T-cell (primary cell): ENCODE measurements at regions not wholly inside any gene's neighbourhood (a gene's known extent, or its start where the extent isn't known, plus 50 kb on each side); places are given as distances from the start of the nearest gene placed in this dataset.

Source experiments
- ATAC-seq, 4 experiments: fragments of 200-7000 bp in 3 of 4; fragments of 150-1000 bp in 1 of 4; cut with Tn5 transposase; replicated peaks in 1 of 4; 1 replicate in 3 of 4; 2 replicates in 1 of 4; pipeline ENCODE4 v1.10.0; 2021; ENCODE audit warnings: moderate library complexity in 3 of 4, mild to moderate bottlenecking in 2 of 4, moderate number of reproducible peaks in 1 of 4
- CTCF ChIA-PET, 2 donors: fragments of 300-600 bp; sonication (Branson Sonifier 250); formaldehyde crosslinking; loops; one replicate each; lab custom pipeline; 2022; ENCODE audit warnings: antibody characterized with exemption in 2 of 2; lab: Charles Lee
- POLR2A ChIA-PET, 2 donors: fragments of 300-600 bp; sonication (Branson Sonifier 250); formaldehyde crosslinking; loops; one replicate each; lab custom pipeline; 2022; ENCODE audit warnings: antibody characterized with exemption in 2 of 2; lab: Charles Lee
- DNase-seq, 35 experiments: peaks; one replicate each; pipeline versions ENCODE4 v3.0.0 to v3.0.0-alpha.2; 2013 to 2023
- H3K27ac ChIP-seq: one replicate; pipeline ENCODE4 v1.5.1; 2013; ENCODE audit warnings: low read length
- H3K27me3 ChIP-seq, 2 experiments: replicated peaks in 1 of 2; 1 replicate in 1 of 2; 2 replicates in 1 of 2; pipeline versions ENCODE4 v1.6.1 to v1.7.0; 2013; ENCODE audit warnings: low read length in 1 of 2, mixed read lengths in 1 of 2; ENCODE audit not compliant: control insufficient read depth in 2 of 2, insufficient read depth in 2 of 2; ENCODE audit errors: extremely low read depth in 1 of 2
- H3K36me3 ChIP-seq, 2 donors: 1 replicate in 1 of 2; 2 replicates in 1 of 2; pipeline versions ENCODE4 v1.6.1 to v1.7.0; 2013; ENCODE audit warnings: low read length in 1 of 2; ENCODE audit not compliant: control insufficient read depth in 2 of 2, insufficient read depth in 1 of 2; ENCODE audit errors: extremely low read depth in 1 of 2
- H3K4me1 ChIP-seq, 2 experiments: 1 replicate in 1 of 2; 2 replicates in 1 of 2; pipeline versions ENCODE4 v1.6.1 to v1.7.0; 2013; ENCODE audit warnings: low read length in 2 of 2, mixed read lengths in 1 of 2; ENCODE audit not compliant: insufficient read depth in 2 of 2, control insufficient read depth in 1 of 2; ENCODE audit errors: extremely low read depth in 1 of 2
- H3K4me3 ChIP-seq, 2 donors: 1 replicate in 1 of 2; 2 replicates in 1 of 2; pipeline versions ENCODE4 v1.5.1 to v1.7.0; 2013; ENCODE audit warnings: mild to moderate bottlenecking in 2 of 2, low read length in 1 of 2, moderate library complexity in 1 of 2; ENCODE audit not compliant: control insufficient read depth in 1 of 2; ENCODE audit errors: extremely low read depth in 1 of 2
- H3K9me3 ChIP-seq: 2 replicates; pipeline ENCODE4 v1.7.0; 2013
- H3K27ac Mint-ChIP-seq, 2 donors: one replicate each; pipeline ENCODE4 v1.8.0; 2020 to 2021; ENCODE audit warnings: mild to moderate bottlenecking in 2 of 2, mixed read lengths in 2 of 2
- H3K27me3 Mint-ChIP-seq, 2 donors: one replicate each; pipeline ENCODE4 v1.8.0; 2021 to 2022; ENCODE audit warnings: mixed read lengths in 2 of 2
- H3K36me3 Mint-ChIP-seq: one replicate; pipeline ENCODE4 v1.8.0; 2021; ENCODE audit warnings: mixed read lengths
- H3K4me1 Mint-ChIP-seq, 3 donors: one replicate each; pipeline ENCODE4 v1.8.0; 2020 to 2022; ENCODE audit warnings: mixed read lengths in 3 of 3, mild to moderate bottlenecking in 1 of 3
- H3K4me3 Mint-ChIP-seq, 3 donors: one replicate each; pipeline ENCODE4 v1.8.0; 2020 to 2022; ENCODE audit warnings: mild to moderate bottlenecking in 3 of 3, mixed read lengths in 3 of 3, moderate library complexity in 3 of 3
- H3K9me3 Mint-ChIP-seq, 3 donors: one replicate each; pipeline ENCODE4 v1.8.0; 2020 to 2022; ENCODE audit warnings: mixed read lengths in 3 of 3
- WGBS: methylation state at CpG from one replicate; pipeline ENCODE4 v1.1.5; 2013; ENCODE audit warnings: missing lambda C conversion rate; ENCODE audit not compliant: insufficient coverage; 5-methylcytosine and 5-hydroxymethylcytosine counted together

DNA sequence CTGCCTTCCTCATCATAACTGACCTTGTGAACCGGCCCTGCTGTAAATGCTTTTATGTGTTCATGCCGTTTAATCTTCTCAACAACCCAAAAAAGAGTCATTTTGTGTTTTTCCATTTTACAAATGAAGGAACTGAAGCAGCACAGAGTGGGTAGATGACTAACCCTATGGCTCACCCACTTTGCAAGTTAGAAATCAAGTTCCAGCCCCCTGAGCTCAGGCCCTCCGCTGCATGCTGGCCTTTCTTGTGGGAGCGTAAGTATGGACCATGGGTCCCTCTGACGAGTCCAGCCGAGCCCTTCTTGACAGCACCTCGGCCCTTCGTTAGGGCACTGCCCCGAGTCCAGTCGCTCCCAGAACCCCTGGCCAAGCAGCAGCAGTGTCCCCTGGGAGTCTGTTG lies 194.6 kb downstream of the GLI2 start:
- H3K4me1 ChIP-seq: no peaks in the 10 kb centered on the region
- Mint-ChIP-seq H3K36me3 (no peaks in the 10 kb centered on the region), H3K4me3 (no peak overlapping the region), H3K4me1 (no peaks in the 10 kb centered on the region), H3K27me3 (peaks cover 0 to 5% of the 10 kb centered on the region in 2 donors), H3K9me3 (peaks cover 0 to 4% (median 2%) of the 10 kb centered on the region in 3 donors), H3K27ac (no peak overlapping the region)
- H3K27me3 ChIP-seq: peaks cover 0 to 6% of the 10 kb centered on the region in 2 experiments
- POLR2A ChIA-PET: no interaction called here
- CTCF ChIA-PET: no interaction called here
- H3K27ac ChIP-seq: no peak overlapping the region
- no peak for DNase-seq
- no peak overlapping the region for H3K4me3 ChIP-seq
- H3K9me3 ChIP-seq: no peaks in the 10 kb centered on the region
- no peak for ATAC-seq
- 84% methylated on average over 10 of the region's 10 CpGs for WGBS
- no peaks in the 10 kb centered on the region for H3K36me3 ChIP-seq

DNA sequence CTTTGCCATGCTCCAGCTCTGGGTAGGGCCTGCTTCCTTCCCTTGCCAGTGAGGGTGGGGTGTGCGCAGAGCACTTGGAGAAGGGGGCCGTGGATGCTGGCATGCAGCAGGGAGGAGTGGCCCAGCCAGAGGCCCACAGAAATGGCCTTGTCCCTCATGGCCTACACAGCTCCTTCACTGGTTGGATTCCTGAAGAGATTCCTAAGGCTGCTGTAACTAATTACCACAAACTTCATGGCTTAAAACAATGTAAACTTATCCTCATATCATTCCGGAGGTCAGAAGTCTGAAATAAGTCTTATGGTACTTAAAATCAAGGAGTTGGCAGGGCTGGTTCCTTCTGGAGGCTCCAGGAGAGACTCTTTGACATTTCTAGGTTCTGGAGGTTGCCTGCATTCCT lies 195.2 kb downstream of the GLI2 start:
- no peak overlapping the region for H3K4me3 Mint-ChIP-seq
- no peaks in the 10 kb centered on the region for H3K4me1 ChIP-seq
- H3K4me3 ChIP-seq: no peak overlapping the region
- ChIA-PET CTCF (no interaction called here), POLR2A (no interaction called here)
- 60% methylated on average over 1 of the region's 3 CpGs for WGBS
- ATAC-seq: no peak
- no peak overlapping the region for H3K27ac ChIP-seq
- H3K27me3 ChIP-seq: peaks cover 0 to 6% of the 10 kb centered on the region in 2 experiments
- no peaks in the 10 kb centered on the region for H3K36me3 ChIP-seq
- no peak overlapping the region for H3K27ac Mint-ChIP-seq
- H3K27me3 Mint-ChIP-seq: peaks cover 0 to 5% of the 10 kb centered on the region in 2 donors
- H3K9me3 ChIP-seq: no peaks in the 10 kb centered on the region
- DNase-seq: no peak
- peaks cover 0 to 4% (median 2%) of the 10 kb centered on the region in 3 donors for H3K9me3 Mint-ChIP-seq
- no peaks in the 10 kb centered on the region for H3K36me3 Mint-ChIP-seq
- no peaks in the 10 kb centered on the region for H3K4me1 Mint-ChIP-seq

DNA sequence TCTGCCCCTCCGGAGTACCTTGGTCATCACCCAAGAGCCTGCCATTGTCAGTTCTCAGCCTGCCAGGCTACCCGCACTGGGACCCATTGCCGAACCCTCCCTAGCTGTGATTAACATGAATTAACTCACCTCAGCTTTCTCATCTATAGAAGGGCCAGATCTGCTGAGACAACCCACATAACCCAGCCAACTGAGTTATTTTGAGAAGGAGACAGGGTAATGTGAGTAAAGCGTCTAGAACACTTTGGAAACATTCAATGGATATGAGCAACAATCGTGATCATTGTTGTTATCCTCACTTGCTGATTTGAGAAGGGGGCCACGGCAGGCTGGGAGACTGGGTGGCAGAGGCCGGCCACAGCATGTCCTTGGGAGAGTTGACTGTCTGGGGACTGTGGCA lies 196.8 kb downstream of the GLI2 start:
- no peaks in the 10 kb centered on the region for H3K4me1 ChIP-seq
- CTCF ChIA-PET: no interaction called here
- ATAC-seq (no peak), DNase-seq (no peak)
- Mint-ChIP-seq H3K36me3 (no peaks in the 10 kb centered on the region), H3K9me3 (peaks cover 0 to 4% (median 2%) of the 10 kb centered on the region in 3 donors), H3K4me3 (no peak overlapping the region), H3K27ac (no peak overlapping the region), H3K4me1 (no peaks in the 10 kb centered on the region), H3K27me3 (peaks cover 0 to 5% of the 10 kb centered on the region in 2 donors)
- POLR2A ChIA-PET: no interaction called here
- H3K27me3 ChIP-seq: peaks cover 0 to 6% of the 10 kb centered on the region in 2 experiments
- H3K36me3 ChIP-seq: no peaks in the 10 kb centered on the region
- H3K27ac ChIP-seq: no peak overlapping the region
- no peaks in the 10 kb centered on the region for H3K9me3 ChIP-seq
- 89% methylated on average over 5 of the region's 7 CpGs for WGBS
- H3K4me3 ChIP-seq: no peak overlapping the region

DNA sequence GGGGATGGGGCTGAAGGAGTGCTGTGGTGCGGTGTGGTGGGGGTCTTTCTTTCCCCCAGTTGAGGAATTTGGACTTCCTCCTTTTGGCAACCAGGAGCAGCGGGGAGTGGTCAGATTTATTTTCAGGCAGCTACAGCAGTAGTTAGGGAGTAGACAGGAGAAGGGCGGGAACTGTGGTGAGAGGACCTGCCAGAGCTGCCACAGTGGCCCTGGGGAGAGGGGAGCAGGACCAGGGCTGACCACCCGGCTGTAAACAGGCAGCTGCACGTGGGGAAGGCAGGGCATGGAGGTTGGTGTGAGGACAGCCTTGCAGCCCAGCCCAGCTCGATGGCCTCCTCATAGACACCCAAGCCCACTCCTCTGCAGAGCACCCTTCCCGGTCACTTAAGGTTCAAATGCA lies 197.2 kb downstream of the GLI2 start:
- no peaks in the 10 kb centered on the region for H3K4me1 Mint-ChIP-seq
- POLR2A ChIA-PET: no interaction called here

DNA sequence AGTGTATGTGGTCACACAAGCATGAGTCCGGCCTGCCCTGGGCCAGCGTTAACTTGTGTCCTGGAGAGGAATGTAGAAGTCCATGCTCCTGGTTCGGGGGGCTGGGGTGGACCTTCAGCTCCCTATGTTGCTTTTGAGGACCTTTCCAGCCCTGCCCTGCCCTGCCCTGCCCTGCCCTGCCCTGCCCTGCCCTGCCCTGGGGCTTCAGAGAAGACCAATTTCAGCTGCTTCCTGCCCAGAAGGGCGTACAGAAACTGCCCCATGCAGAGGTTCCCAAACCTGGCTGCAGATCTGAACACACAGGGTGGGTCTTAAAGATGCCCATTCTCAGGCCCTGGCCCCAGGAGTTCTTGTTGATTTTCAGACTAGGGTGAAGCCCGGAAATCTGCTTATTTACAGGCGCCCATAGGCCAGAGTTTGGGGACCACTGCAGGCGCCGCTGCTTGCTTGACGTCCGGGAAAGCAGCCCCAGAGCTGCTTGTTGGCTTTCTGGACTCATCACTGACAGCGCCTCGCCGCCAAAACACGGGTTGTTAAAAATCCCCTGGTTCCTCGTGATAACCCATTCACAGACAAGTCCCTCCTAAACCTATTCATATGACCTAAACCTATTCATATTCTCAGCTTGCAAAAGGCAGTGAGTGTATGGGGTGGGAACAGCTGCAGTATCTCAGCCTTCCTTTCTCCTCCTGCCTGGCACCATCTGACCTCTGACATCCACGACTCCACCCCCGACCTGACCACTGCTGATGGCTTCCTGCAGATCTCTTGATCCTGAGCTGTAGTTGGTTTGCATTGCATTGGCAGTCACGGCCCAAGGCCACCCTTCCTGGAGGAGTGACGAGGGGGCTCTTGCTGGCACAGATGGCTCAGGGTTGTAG lies 198.3 kb downstream of the GLI2 start:
- POLR2A ChIA-PET: no interaction called here
- DNase-seq (no peak), ATAC-seq (no peak)
- Mint-ChIP-seq H3K36me3 (no peaks in the 10 kb centered on the region), H3K9me3 (peaks cover 0 to 2% (median 0%) of the 10 kb centered on the region in 3 donors), H3K4me3 (no peak overlapping the region), H3K4me1 (no peaks in the 10 kb centered on the region), H3K27ac (no peak overlapping the region), H3K27me3 (peaks cover 0 to 5% of the 10 kb centered on the region in 2 donors)
- CTCF ChIA-PET: no interaction called here
- H3K9me3 ChIP-seq: no peaks in the 10 kb centered on the region
- H3K36me3 ChIP-seq: no peaks in the 10 kb centered on the region
- H3K4me3 ChIP-seq: no peak overlapping the region
- H3K27me3 ChIP-seq: peaks cover 0 to 6% of the 10 kb centered on the region in 2 experiments
- H3K27ac ChIP-seq: no peak overlapping the region
- no peaks in the 10 kb centered on the region for H3K4me1 ChIP-seq
- 78% methylated on average over 13 of the region's 19 CpGs for WGBS

More for the DNA sequence above, 197.2 kb downstream of the GLI2 start:
- Histone ChIP-seq H3K4me3 (no peak overlapping the region), H3K4me1 (no peaks in the 10 kb centered on the region), H3K36me3 (no peaks in the 10 kb centered on the region), H3K9me3 (no peaks in the 10 kb centered on the region), H3K27ac (no peak overlapping the region), H3K27me3 (peaks cover 0 to 6% of the 10 kb centered on the region in 2 experiments)
- H3K36me3 Mint-ChIP-seq: no peaks in the 10 kb centered on the region
- ATAC-seq: no peak
- H3K9me3 Mint-ChIP-seq: peaks cover 0 to 4% (median 2%) of the 10 kb centered on the region in 3 donors
- H3K27me3 Mint-ChIP-seq: peaks cover 0 to 5% of the 10 kb centered on the region in 2 donors
- WGBS: 75% methylated on average over 2 of the region's 7 CpGs
- no peak overlapping the region for H3K4me3 Mint-ChIP-seq
- no peak for DNase-seq
- H3K27ac Mint-ChIP-seq: no peak overlapping the region
- CTCF ChIA-PET: no interaction called here

DNA sequence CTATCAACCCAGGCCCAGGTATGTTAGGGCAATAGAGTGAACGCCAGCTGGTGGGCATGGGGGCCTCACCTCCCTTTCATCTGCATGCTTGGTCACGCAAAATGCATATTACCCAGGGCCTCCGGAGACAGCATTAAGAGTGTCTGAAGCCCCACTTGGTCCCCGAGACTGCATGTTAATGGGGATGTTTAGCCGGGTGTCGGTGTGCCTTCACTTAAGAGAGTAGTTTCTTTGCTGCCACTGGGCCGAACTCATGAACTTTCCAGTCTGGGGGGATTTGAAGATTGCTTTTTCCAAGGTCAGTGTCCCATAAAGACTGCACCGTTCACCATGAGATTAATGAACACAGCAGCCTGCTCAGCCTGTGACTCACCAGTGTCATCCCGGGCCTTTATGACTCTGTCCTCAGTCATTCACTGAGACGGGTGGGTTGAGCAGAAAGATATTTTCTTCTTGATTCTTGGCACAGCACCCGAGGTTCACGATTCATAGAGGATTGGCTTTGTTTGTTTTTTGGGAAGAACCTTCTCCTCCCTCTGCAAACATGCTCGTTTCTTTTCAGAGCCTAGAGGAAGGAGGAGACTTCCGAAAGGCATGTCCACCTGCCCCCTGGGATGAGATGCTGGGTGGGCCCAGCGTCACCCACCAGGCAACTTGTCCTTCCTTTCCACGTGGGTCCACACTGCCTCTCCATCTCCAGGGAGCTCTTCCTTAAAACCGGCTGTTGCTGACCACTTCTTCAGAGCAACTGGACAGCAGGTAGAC lies 199.1 kb downstream of the GLI2 start:
- WGBS: 72% methylated on average over 12 of the region's 17 CpGs
- Mint-ChIP-seq H3K9me3 (peaks cover 0 to 2% (median 0%) of the 10 kb centered on the region in 3 donors), H3K4me3 (no peak overlapping the region), H3K4me1 (no peaks in the 10 kb centered on the region), H3K27me3 (peaks cover 0 to 5% of the 10 kb centered on the region in 2 donors), H3K27ac (no peak overlapping the region), H3K36me3 (no peaks in the 10 kb centered on the region)
- ChIA-PET CTCF (no interaction called here), POLR2A (no interaction called here)
- no peak for ATAC-seq
- Histone ChIP-seq H3K36me3 (no peaks in the 10 kb centered on the region), H3K27ac (no peak overlapping the region), H3K9me3 (no peaks in the 10 kb centered on the region), H3K4me1 (no peaks in the 10 kb centered on the region), H3K27me3 (peaks cover 0 to 6% of the 10 kb centered on the region in 2 experiments), H3K4me3 (no peak overlapping the region)
- DNase-seq: no peak
